ENCODE measurements at regions not wholly inside any gene's neighbourhood (a gene's known extent, or its start where the extent isn't known, plus 50 kb on each side); places are given as distances from the start of the nearest gene placed in this dataset.

- DNase-seq: no peak
These were observed 336.5 kb downstream of the CRPPA start for GRCh38 chr7:16084875-16085274.

- DNase-seq: no peak
These were observed 337.0 kb downstream of the CRPPA start for GRCh38 chr7:16084370-16084769.

GRCh38 chr7:16083931-16084330 is 337.4 kb downstream of the CRPPA start:
- DNase-seq: no peak

- no peak for DNase-seq
These were observed 341.2 kb downstream of the CRPPA start for GRCh38 chr7:16080131-16080530.

GRCh38 chr7:16079723-16080122 is 341.6 kb downstream of the CRPPA start:
- no peak for DNase-seq

GRCh38 chr7:16078076-16078952 is 343.0 kb downstream of the CRPPA start:
- DNase-seq: no peak

GRCh38 chr7:16071246-16071857 is 350.0 kb downstream of the CRPPA start:
- no peak for DNase-seq

- no peak for DNase-seq
These were observed 350.5 kb downstream of the CRPPA start for GRCh38 chr7:16070806-16071205.

- DNase-seq: no peak
These were observed 351.3 kb downstream of the CRPPA start for GRCh38 chr7:16069998-16070397.

- DNase-seq: no peak
These were observed 353.2 kb downstream of the CRPPA start for GRCh38 chr7:16068183-16068582.

GRCh38 chr7:16067711-16068110 is 353.6 kb downstream of the CRPPA start:
- no peak for DNase-seq

- no peak for DNase-seq
These were observed 354.4 kb downstream of the CRPPA start for GRCh38 chr7:16066805-16067459.

GRCh38 chr7:16065939-16066338 is 355.4 kb downstream of the CRPPA start:
- no peak for DNase-seq

- no peak for DNase-seq
These were observed 357.3 kb downstream of the CRPPA start for GRCh38 chr7:16063716-16064675.

- DNase-seq: no peak
These were observed 358.1 kb downstream of the CRPPA start for GRCh38 chr7:16063221-16063620.

GRCh38 chr7:16062269-16062668 is 359.1 kb downstream of the CRPPA start:
- no peak for DNase-seq

GRCh38 chr7:16061630-16062029 is 359.7 kb downstream of the CRPPA start:
- DNase-seq: no peak

- no peak for DNase-seq
These were observed 360.3 kb downstream of the CRPPA start for GRCh38 chr7:16061011-16061410.

- DNase-seq: no peak
These were observed 360.8 kb downstream of the CRPPA start for GRCh38 chr7:16060502-16060901.

- no peak for DNase-seq
These were observed 365.9 kb downstream of the CRPPA start for GRCh38 chr7:16055263-16055976.

GRCh38 chr7:16051561-16052255 is 365.2 kb upstream of the MEOX2 start:
- no peak for DNase-seq
